H1 (cell line): ENCODE measurements at regions not wholly inside any gene's neighbourhood (a gene's known extent, or its start where the extent isn't known, plus 50 kb on each side); places are given as distances from the start of the nearest gene placed in this dataset.

Source experiments
- EGR1 ChIP-seq: IDR thresholded peaks from 2 replicates; pipeline ENCODE4 v1.6.1; 2011; ENCODE audit warnings: low read depth, low read length, borderline replicate concordance
- PHF8 ChIP-seq: fragments of 200-600 bp; sonication (generic); conservative IDR thresholded peaks from 2 replicates; pipeline ENCODE4 v1.7.1; 2012; ENCODE audit warnings: low read depth, mild to moderate bottlenecking, inconsistent platforms, low read length, moderate library complexity
- POU5F1 ChIP-seq: IDR thresholded peaks from 2 replicates; pipeline ENCODE4 v1.6.1; 2011; ENCODE audit warnings: low read depth, mild to moderate bottlenecking, low read length, moderate library complexity
- RFX5 ChIP-seq: IDR thresholded peaks from 2 replicates; pipeline ENCODE4 v1.6.1; 2011; ENCODE audit warnings: low read depth, low read length, improper control_type of control experiment, borderline replicate concordance

- TF ChIP-seq RFX5, result no peak
- no peak for TF ChIP-seq PHF8
- TF ChIP-seq EGR1, result no peak
- no peak for TF ChIP-seq POU5F1
Observed at GRCh38 chrX:142503967-142504643, 299.0 kb upstream of the MAGEC2 start (continued).
